Mesothelial cell of epicardium (in vitro differentiated cells): ENCODE measurements at regions not wholly inside any gene's neighbourhood (a gene's known extent, or its start where the extent isn't known, plus 50 kb on each side); places are given as distances from the start of the nearest gene placed in this dataset.

Source experiments
- DNase-seq, 2 experiments: peaks; one replicate each; pipeline ENCODE4 v3.0.0; 2021; ENCODE audit warnings: low spot score in 2 of 2; ENCODE audit not compliant: unreplicated experiment in 2 of 2
- H3K27ac Mint-ChIP-seq: 2 replicates; pipeline ENCODE4 v1.8.0; 2021; ENCODE audit warnings: mixed read lengths
- H3K27me3 Mint-ChIP-seq: 2 replicates; pipeline ENCODE4 v1.8.0; 2021; ENCODE audit warnings: low read depth, mixed read lengths
- H3K36me3 Mint-ChIP-seq: 2 replicates; pipeline ENCODE4 v1.8.0; 2021; ENCODE audit warnings: mixed read lengths
- H3K4me1 Mint-ChIP-seq: 2 replicates; pipeline ENCODE4 v1.8.0; 2021; ENCODE audit warnings: mixed read lengths
- H3K4me3 Mint-ChIP-seq: 2 replicates; pipeline ENCODE4 v1.8.0; 2021; ENCODE audit warnings: mild to moderate bottlenecking, moderate library complexity, mixed read lengths
- H3K9me3 Mint-ChIP-seq: 2 replicates; pipeline ENCODE4 v1.8.0; 2021; ENCODE audit warnings: mixed read lengths
- CTCF ChIP-seq: fragments of 200-600 bp; sonication (generic); IDR thresholded peaks from one replicate; pipeline ENCODE4 v1.5.0; 2021; ENCODE audit warnings: antibody characterized with exemption; ENCODE audit not compliant: unreplicated experiment

GRCh38 chr6:12577124-12577850, 139.3 kb upstream of the PHACTR1 start:
- peak overlapping the region; percentile 98 for H3K27ac Mint-ChIP-seq
- TF ChIP-seq CTCF = no peak
- no peaks in the 10 kb centered on the region for H3K9me3 Mint-ChIP-seq
- H3K4me1 Mint-ChIP-seq = peaks cover 38% of the 10 kb centered on the region
- H3K36me3 Mint-ChIP-seq = no peaks in the 10 kb centered on the region
- H3K4me3 Mint-ChIP-seq = no peak overlapping the region
- H3K27me3 Mint-ChIP-seq = no peaks in the 10 kb centered on the region
- DNase-seq = no peak

- no peaks in the 10 kb centered on the region for H3K36me3 Mint-ChIP-seq
- TF ChIP-seq CTCF = no peak
- H3K27ac Mint-ChIP-seq = peak overlapping the region; percentile 98
- H3K4me1 Mint-ChIP-seq = peaks cover 36% of the 10 kb centered on the region
- H3K27me3 Mint-ChIP-seq = no peaks in the 10 kb centered on the region
- H3K9me3 Mint-ChIP-seq = no peaks in the 10 kb centered on the region
- no peak for DNase-seq
- no peak overlapping the region for H3K4me3 Mint-ChIP-seq
Observed at GRCh38 chr6:12578097-12578496, 138.5 kb upstream of the PHACTR1 start.

- Mint-ChIP-seq H3K27me3 (no peaks in the 10 kb centered on the region), H3K4me1 (peaks cover 31% of the 10 kb centered on the region), H3K4me3 (no peak overlapping the region), H3K9me3 (no peaks in the 10 kb centered on the region), H3K27ac (no peak overlapping the region), H3K36me3 (no peaks in the 10 kb centered on the region)
- DNase-seq = no peak
- TF ChIP-seq CTCF = no peak
Observed at GRCh38 chr6:12578751-12579150, 137.8 kb upstream of the PHACTR1 start.

- Mint-ChIP-seq H3K9me3 (no peaks in the 10 kb centered on the region), H3K27me3 (no peaks in the 10 kb centered on the region), H3K4me3 (no peak overlapping the region), H3K36me3 (no peaks in the 10 kb centered on the region), H3K27ac (no peak overlapping the region), H3K4me1 (peaks cover 36% of the 10 kb centered on the region)
- no peak for TF ChIP-seq CTCF
- DNase-seq = no peak
Observed at GRCh38 chr6:12580290-12580689, 136.3 kb upstream of the PHACTR1 start.

- Mint-ChIP-seq H3K27ac (no peak overlapping the region), H3K4me1 (peaks cover 28% of the 10 kb centered on the region)
- no peak for TF ChIP-seq CTCF
Observed at GRCh38 chr6:12582421-12583110, 134.0 kb upstream of the PHACTR1 start.

More at GRCh38 chr6:12582421-12583110, 134.0 kb upstream of the PHACTR1 start:
- no peak for DNase-seq
- no peaks in the 10 kb centered on the region for H3K9me3 Mint-ChIP-seq
- no peaks in the 10 kb centered on the region for H3K36me3 Mint-ChIP-seq
- no peak overlapping the region for H3K4me3 Mint-ChIP-seq
- H3K27me3 Mint-ChIP-seq = no peaks in the 10 kb centered on the region
